ENCODE measurements at regions not wholly inside any gene's neighbourhood (a gene's known extent, or its start where the extent isn't known, plus 50 kb on each side); places are given as distances from the start of the nearest gene placed in this dataset.

- no peak for TF ChIP-seq CTCF (IDR thresholded peaks at IDR 0.05)
- no peak for TF ChIP-seq POLR2A (IDR thresholded peaks at IDR 0.05)
- TF ChIP-seq POLR2AphosphoS5 (IDR thresholded peaks at IDR 0.05): no peak
These were observed 262.7 kb upstream of the TACR3 start for GRCh38 chr4:103982454-103982853.

Measured in stomach (tissue), 4 donors.